Stimulated activated CD8-positive, alpha-beta memory T cell treated with anti-CD3 and anti-CD28 coated beads, Interleukin-4, amount 100 ng/mL, for 48 hours (primary cell): ENCODE measurements at regions not wholly inside any gene's neighbourhood (a gene's known extent, or its start where the extent isn't known, plus 50 kb on each side); places are given as distances from the start of the nearest gene placed in this dataset.
"Not testable (repeated sequence)": the region's sequence is repeated elsewhere in the genome, so short reads cannot be mapped to it uniquely, and the experiment has no call there.

Source experiments
- DNase-seq: peaks from one replicate; pipeline ENCODE4 v3.0.0-alpha.2; 2020

GRCh38 chr15:31433091-31433490 lies 106.5 kb downstream of the KLF13 start:
- DNase-seq: no peak

DNA sequence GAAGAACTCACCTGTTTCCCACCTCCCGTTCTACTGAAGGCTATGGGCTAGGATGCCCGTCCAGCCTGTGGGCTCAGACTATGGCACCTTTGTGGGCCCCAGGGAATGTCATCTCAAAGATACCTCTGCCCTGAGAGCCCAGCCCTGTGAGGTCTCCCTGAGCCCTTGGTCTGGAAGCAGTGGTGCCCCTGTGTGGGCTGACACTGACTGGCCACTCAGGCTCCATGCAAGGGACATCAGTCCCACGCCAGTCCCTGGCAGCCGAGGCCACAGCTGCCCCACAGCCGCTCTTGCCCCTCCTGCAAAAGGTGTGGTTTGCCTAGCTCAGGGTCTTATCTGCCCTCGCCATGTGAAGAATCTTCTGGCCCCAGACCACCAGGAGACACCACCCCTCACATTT lies 106.9 kb downstream of the KLF13 start:
- no peak for DNase-seq

DNA sequence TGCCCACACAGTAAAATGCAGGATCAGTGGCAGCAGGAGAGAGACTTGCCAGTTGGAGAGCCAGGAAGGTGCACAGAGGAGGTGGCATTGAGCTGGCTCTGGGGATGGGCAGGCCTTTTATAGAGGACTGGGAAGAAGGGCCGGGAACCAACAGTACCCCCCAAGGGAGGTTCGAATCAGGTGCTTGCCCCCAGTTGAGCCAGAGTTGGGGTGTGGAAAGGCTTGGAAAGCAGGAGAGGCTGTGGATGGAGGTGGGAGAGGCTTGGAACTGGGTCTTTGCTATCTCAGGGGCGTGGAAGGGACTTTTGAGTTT lies 107.6 kb downstream of the KLF13 start:
- no peak for DNase-seq

GRCh38 chr15:31434588-31435260 lies 108.1 kb downstream of the KLF13 start:
- peak; percentile 90 for DNase-seq

DNA sequence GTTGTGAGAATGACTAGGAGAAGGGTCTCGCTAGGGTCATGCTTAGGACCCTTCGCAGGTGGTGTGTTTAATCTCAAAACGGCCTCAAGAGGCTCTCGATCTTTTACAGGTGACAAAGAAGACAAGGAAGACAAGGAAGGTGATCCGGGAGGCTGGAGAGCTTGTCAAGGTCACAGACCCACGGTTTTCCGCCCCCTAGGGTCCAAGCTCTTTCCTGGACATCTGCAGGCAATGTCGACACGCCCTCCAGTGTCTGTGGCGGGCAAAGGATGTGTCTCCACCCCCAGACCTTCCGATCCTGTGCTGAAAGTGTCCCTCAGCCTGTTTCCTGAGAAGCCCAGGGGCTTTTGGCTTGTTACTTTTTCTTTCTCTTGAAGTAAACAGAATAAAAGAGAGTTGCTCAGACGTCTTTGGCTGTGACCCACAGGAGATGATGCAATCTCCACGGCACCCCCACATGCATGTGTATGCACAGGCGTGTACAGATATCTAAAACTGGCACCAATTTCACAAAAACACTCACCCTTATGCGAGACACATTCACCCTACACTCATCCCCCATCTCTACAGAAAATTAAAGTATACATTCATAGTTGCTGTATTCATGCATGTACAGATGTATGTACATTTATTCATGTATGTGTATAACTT lies 108.8 kb downstream of the KLF13 start:
- DNase-seq: peak; percentile 89

DNA sequence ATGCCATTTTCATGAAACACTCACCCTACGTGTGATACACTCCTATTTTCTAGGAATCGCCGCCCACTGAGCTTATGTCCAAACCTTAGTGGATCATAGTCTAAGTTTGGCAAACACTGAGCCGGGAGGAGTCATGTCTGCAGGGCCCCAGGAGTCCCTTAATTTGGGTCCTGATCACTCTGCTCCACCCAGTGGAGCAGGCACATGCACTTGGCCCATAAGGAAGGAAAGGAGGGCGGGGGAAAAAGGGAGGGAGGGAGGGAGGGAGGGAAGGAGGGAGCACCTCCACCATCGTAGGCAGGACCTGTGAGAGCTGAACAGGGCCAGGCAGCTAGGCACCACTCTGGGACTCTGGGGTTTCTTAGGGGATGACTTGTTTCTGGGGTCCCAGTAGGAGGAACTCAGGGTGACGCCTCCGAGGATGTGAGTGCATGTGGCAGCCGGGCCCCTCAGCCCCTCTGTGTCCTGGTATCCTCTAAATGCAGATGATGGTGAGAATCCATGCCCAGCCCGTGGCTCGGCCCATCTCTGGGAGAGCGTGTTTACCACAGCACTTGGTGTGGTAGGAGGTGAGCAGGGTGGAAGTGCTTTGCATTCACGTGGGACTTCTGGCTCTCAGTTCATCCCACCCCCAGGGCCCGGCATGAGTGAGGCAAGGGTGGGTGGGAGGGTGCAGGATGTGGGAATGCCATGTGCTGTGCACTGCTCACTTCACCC lies 109.4 kb downstream of the KLF13 start:
- peak; percentile 70 for DNase-seq

DNA sequence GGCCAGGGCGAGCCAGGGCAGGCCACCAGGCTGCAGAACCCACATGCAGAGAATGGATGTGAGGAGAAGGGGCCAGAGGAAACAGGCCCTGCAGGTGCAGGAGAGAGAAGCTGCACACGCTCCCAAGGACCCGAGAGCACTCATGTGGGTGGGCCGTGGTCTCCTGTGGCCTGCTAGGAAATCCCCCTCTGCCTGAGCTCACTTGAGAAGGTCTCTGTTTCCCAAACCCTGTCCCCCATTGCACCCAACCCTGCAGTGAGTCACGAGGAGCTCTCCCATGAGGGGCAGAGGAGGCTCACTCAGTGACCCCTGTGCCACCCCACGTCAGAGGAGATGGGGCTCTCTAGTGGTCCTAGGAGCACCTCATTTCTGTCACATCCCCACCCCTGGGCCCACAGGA lies 111.1 kb downstream of the KLF13 start:
- peak; percentile 86 for DNase-seq

- no peak for DNase-seq
These were observed 112.1 kb downstream of the KLF13 start for GRCh38 chr15:31438601-31439265.

GRCh38 chr15:31439328-31439727 lies 112.7 kb downstream of the KLF13 start:
- DNase-seq: peak; percentile 73

DNA sequence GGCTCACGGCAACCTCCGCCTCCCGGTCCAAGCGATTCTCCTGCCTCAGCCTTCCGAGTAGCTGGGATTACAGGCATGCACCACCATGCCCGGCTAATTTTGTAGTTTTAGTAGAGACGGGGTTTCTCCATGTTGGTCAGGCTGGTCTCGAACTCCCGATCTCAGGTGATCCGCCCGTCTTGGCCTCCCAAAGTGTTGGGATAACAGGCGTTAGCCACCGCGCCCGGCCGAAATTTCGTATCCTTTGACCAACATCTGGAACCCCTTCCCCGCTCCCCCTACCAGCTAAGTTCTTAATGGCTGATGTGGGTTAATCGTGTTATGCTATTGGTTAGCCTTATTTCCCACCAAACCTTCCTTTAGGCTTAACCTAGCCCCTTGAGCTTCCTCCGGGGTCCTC lies 113.6 kb downstream of the KLF13 start:
- DNase-seq: not testable (repeated sequence)

- peak; percentile 73 for DNase-seq
These were observed 114.2 kb downstream of the KLF13 start for GRCh38 chr15:31440754-31441311.

DNA sequence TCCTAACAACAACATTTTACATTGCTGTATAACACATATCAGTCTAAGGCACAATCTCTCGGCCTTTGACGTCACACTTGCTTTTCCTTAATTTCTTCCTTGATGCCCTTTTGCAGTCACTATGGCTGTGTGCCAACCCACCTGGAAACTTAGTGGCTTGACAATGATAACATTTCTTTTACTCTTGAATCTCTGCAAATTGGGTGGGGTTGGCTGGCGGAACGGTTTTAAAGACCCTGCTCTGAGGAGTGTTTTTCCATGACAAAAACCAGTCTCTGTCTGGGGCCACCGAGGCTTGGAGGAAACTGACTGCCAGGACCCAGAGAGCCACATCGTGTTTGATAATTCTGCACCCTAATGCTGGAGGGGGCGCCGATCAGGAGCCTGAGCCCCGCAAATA lies 115.6 kb downstream of the KLF13 start:
- DNase-seq: no peak

GRCh38 chr15:31442699-31443111 lies 116.1 kb downstream of the KLF13 start:
- DNase-seq: no peak

DNA sequence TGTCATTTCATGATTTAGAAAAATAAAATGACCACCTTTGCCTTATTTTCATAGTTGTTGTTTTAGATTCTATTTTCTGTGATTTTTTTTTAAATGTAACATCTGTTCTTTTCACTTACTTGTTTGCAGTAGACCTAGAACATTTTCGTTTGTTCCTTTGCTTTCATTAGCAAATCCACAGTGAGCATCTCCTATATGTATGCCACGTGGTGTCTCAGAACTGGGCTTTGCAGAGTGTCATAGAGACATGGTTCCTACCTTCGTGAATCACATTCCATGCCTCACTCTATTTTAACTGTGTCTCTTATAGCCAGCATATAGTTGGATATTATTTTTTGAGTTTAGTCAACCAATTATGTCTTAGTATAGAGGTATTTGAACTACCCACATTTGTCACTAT lies 118.2 kb downstream of the KLF13 start:
- no peak for DNase-seq

DNA sequence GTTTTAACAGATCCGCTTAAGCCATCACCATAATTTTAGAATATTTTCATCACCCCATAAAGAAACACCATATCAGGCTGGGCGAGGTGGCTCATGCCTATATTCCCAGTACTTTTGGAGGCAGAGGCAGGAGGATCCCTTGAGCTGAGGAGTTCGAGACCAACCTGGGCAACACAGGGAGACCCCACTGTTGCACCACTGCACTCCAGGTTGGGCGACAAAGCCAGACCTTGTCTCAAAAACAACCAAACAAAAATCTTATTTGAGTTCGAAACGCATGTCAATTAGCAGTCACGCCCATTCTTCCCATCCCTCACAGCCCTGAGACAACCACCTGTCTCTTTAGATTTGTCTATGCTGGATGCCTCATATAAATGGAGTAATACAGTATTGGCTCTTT lies 119.9 kb downstream of the KLF13 start:
- no peak for DNase-seq

DNA sequence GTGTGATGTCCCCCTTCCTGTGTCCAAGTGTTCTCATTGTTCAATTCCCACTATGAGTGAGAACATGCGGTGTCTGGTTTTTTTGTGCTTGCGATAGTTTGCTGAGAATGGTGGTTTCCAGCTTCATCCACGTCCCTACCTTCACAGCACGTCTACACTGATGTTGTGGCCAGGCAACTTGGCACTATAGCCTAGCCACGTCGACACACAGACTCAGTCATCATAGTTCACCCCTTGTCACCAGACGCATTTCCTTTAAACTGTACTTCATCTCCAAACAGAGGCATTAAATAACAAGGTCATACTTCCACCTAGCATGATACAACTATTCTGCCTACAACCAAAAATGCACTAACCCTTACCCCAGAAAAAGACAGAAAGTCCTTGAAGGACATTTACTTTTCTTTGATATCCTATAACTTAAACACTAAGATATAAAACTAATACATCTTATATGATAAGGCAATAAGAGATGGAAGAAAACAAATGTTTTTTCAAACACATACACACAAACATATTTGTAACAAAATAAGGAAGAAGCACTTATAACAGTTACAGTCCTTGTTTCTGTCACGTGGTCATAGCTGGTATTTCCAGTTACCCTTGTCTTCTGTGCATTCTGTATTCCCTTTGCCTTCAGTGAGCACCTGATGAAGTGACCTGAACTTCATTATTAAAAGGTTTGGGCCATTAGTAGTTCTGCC lies 121.4 kb downstream of the KLF13 start:
- DNase-seq: no peak

DNA sequence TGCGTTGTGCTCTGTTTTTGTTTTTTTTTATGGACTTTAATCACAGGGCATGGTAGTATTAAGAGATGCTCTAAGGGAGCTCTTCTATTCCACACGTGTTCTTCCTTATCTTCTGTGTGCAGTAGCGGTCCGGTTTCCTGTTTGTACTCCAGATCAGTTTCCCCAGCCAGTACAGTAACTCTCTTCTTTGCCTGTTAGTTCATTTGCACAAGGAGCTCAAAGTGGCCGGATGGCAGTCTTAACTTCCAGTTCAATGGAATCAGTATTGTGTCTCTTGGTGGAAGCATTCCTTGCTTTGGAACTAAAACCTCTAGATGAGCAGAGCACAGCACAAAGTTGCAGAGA lies 122.0 kb downstream of the KLF13 start:
- no peak for DNase-seq

GRCh38 chr15:31452595-31453557 lies 126.2 kb downstream of the KLF13 start:
- peak; percentile 17 for DNase-seq

- DNase-seq: no peak
These were observed 127.1 kb downstream of the KLF13 start for GRCh38 chr15:31453558-31454318.

DNA sequence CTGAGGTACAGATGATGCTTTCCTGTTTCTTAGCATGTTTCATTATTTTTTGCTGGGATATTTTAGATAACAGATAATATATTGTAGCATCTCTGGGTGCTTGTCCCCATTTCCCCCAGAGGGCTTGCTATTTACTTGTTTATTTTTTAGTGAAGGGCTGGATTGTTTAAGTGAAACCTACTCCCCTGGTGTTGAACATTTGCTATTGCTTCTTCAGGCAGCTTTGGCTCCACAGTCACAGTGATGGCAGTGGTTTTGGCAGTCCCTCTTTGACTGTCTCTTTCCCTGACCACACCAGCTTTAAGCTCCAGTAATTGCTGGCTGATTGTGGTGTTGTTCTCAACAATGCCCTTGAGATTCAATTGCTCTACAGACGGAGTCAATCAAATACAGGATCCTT lies 128.9 kb downstream of the KLF13 start:
- DNase-seq: peak; percentile 24
